GM12892 (cell line): ENCODE measurements at regions not wholly inside any gene's neighbourhood (a gene's known extent, or its start where the extent isn't known, plus 50 kb on each side); places are given as distances from the start of the nearest gene placed in this dataset.

Experiments used
- POLR2A ChIP-seq: IDR thresholded peaks from 2 replicates; pipeline ENCODE4 v1.6.1; 2011; ENCODE audit warnings: low read depth, low read length, control low read depth
- POLR2AphosphoS5 ChIP-seq: IDR thresholded peaks from 2 replicates; pipeline ENCODE4 v1.6.1; 2011; ENCODE audit warnings: low read depth, low read length, control low read depth

DNA sequence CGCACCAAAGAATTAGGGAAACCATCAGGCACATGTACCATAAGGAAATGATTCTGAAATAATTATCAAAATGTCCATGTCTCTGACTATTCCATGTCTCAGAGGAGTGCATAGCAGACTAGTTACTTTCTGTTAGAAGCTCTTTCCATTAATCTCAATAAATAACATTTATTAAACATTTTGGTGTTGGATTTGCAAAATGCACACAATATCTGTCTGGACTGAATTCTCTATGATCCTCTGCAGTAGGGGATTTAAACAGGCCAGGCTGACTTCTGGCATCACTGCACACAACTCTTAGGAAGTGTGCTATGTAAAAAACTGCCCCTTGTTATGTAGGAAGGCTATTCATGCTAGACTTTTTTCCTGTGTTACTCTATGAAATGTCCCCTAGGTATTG lies 283.3 kb upstream of the CDH5 start:
- TF ChIP-seq POLR2AphosphoS5 (no peak), POLR2A (no peak)
